A172 (cell line): ENCODE measurements at regions not wholly inside any gene's neighbourhood (a gene's known extent, or its start where the extent isn't known, plus 50 kb on each side); places are given as distances from the start of the nearest gene placed in this dataset.
"Not testable (repeated sequence)": the region's sequence is repeated elsewhere in the genome, so short reads cannot be mapped to it uniquely, and the experiment has no call there.

ENCODE experiments used
- DNase-seq: peaks from one replicate; pipeline ENCODE4 v3.0.0-alpha.2; 2015; ENCODE audit warnings: low spot score

DNA sequence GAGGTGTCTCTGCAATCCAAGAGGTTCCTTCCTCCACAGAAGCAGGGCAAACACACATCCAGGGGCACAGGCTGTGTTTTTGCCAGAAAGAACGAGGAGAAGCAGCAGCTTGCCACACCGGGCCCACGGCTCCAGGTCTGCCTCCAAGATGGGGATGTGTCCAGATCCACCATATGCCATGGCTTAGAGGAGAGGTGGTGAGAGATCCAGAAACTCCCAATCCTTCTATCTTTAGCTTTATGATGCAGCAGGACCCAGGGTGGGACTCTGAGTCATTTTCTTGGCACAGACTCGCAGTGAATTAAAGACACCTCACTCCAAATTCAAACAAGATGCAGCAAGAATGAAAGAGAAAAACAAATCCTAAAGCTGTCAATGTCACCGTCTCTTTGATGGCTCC is 481.4 kb upstream of the TMEM132C start:
- peak; percentile 79 for DNase-seq

DNA sequence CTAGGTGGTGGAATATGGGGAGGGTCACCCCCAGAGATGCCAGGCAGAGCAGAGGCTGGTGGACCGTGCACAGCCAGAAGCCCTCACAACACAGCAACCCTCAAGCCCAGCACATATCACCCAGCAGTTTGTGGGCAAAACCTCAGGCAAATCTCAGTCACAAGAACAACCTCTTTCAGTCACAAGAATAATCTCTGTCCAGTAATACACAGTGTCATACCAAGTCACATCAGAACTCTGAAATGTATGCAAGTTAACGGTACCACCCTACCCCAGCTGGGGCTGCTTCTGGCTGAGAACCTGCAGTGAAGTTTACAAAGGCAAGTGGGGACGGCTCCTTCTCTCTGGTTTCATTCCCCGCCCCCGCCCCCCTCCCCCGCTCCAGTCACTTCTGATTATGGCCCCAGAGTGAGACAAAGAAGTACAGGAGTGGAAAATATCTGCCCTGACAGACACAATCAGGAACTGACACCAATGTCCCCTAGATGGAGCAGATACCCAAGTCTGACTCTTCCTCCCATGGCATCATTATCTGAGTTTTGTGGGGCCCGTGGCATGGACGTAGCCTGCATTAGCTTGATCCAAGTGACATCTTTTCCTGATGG is 480.9 kb upstream of the TMEM132C start:
- no peak for DNase-seq

DNA sequence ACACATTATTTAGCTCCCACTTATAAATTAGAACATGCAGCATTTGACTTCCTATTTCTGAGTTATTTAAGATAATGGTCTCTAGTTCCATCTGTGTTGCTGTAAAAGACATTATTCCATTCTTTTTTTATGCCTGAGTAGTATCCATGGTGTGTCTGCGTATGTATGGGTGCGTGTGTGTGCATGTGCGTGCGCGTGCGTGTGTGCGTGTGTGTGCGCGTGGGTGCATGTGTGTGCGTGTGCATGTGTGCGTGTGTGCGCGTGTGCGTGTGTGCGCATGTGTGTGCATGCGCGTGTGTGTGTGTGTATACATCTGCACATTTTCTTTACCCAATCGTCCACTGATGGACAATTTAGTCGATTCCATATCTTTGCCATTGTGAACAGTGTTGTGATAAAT is 479.4 kb upstream of the TMEM132C start:
- no peak for DNase-seq

GRCh38 chr12:127790376-127790775 is 476.6 kb upstream of the TMEM132C start:
- DNase-seq: no peak

GRCh38 chr12:127791217-127791616 is 475.8 kb upstream of the TMEM132C start:
- no peak for DNase-seq

GRCh38 chr12:127797918-127798317 is 469.1 kb upstream of the TMEM132C start:
- DNase-seq: no peak

GRCh38 chr12:127802271-127802670 is 464.7 kb upstream of the TMEM132C start:
- no peak for DNase-seq

GRCh38 chr12:127803545-127803944 is 463.4 kb upstream of the TMEM132C start:
- no peak for DNase-seq

DNA sequence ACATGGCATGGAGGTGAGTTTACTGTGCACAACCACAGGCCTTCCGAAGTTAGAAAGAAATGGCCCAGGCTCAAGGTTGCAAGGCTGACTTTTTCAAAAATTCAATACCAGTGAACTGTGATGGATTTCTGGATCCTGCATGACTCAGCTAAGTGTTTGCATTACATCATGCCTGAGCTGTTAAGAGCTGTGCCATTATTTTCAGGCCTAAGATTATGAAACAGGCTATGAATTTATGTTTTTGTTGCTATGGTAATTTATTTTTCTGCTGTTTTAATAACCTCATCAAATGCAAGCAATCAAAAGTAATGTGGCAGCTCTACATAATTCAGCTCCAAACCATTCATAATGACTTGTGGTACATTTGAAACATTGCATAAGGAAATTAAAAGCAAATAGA is 457.7 kb upstream of the TMEM132C start:
- DNase-seq: peak; percentile 62

GRCh38 chr12:127810041-127810440 is 456.9 kb upstream of the TMEM132C start:
- peak; percentile 93 for DNase-seq

- DNase-seq: not testable (repeated sequence)
Measured at GRCh38 chr12:127810459-127810858, 456.5 kb upstream of the TMEM132C start.

DNA sequence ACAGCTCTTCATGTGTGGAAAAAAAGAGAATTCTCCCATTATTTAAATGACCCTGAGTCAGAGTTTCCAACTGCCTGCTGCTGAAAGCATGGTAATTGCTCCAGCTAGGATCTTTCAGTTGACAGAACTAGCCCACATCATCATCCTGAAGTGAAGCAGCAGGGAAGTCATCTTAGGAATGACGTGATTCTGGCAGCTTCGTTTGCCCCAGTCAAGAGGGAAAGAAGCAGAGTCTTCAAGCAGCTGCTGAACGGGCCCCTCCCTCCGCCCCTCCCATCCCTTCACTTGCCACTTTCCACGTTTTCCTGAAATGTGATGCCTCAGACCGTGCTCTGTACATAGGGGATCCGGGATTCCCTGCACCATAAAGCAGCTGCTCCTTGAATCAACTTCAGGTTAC is 455.0 kb upstream of the TMEM132C start:
- peak; percentile 63 for DNase-seq

DNA sequence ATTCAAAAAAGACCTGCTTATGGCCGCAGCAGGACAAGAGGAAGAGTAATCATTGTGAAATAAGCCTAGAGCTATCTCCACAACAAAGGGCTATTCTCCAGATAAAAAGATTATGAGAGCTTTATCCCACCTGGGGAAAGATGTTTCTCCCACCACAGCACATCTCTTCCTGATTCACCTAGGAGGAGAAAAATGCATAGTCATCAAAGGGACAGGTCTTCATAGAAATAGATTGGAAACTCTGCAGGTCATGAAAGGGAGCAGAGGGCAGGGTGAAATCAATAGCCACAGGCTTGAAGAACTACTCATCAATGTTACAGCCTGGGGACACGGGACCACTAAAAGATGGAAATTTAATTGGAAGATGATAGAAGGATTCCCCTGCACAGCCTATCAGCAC is 453.8 kb upstream of the TMEM132C start:
- DNase-seq: no peak

DNA sequence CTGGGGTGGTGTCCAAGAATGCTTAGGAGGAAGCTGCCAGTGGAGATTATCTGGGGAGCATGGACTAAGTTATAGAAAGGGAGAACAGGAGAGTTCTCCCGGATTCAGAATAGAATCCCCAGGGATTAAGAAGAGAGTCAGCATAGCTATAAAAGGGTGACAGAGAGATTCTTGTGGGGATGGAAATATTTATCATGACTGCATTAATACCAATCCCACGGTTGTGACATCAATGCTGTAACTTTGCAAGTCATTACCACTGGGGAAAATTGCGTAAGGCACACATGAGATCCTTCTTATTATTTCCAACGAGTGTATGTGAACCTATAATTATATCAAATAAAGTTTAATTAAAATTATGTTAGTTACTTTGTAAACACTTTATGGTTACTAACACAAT is 447.9 kb upstream of the TMEM132C start:
- no peak for DNase-seq

DNA sequence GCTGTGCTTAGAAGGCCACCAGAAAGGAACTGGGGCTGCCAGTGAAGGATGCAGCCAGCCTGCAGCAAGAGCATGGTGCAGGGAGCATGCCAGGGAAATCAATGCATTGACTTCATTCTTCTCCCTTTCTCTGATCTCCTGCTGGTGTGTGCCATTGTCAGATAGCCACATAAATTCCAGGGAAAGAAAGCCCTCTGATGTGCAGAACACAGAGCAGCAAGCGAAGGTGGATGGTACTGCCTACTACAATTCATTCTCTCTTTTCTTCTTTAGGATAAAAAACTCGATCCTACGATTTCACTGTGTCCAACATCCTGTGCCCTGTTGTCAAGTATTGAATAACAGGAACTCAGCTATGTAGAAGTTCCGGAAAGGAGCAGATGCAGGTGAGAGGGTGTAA is 446.7 kb upstream of the TMEM132C start:
- DNase-seq: no peak

- no peak for DNase-seq
Measured at GRCh38 chr12:127820846-127821245, 446.1 kb upstream of the TMEM132C start.

DNA sequence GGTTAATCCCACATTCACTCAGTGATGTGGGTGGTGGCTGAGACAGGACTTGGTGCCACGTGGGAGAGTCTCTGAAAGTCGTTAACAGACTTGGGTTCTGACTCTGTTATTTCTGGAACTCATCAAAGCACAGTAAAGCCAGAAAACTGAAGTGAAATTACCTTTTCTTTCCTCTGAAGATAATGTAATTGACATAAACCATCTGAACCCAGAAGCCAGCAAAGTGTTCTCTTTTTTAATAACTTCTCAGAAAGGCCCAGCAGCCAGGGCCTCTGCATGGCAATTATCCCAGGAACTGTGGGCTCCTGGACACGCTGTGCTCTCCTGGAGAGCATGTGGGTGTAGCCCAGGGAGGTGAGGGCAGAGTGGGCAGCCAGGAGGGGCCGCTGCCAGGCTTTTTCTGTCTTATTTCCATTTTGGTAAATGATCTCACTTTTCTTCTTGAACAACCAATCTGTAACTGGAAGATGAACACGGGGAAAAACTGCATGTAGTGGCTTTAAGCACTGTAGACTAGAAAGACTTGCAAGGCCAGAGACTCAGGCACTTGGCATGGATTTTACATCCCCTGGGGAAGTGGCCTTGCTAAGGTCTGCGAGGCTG is 444.1 kb upstream of the TMEM132C start:
- no peak for DNase-seq

- DNase-seq: no peak
Measured at GRCh38 chr12:127823801-127824200, 443.2 kb upstream of the TMEM132C start.

DNA sequence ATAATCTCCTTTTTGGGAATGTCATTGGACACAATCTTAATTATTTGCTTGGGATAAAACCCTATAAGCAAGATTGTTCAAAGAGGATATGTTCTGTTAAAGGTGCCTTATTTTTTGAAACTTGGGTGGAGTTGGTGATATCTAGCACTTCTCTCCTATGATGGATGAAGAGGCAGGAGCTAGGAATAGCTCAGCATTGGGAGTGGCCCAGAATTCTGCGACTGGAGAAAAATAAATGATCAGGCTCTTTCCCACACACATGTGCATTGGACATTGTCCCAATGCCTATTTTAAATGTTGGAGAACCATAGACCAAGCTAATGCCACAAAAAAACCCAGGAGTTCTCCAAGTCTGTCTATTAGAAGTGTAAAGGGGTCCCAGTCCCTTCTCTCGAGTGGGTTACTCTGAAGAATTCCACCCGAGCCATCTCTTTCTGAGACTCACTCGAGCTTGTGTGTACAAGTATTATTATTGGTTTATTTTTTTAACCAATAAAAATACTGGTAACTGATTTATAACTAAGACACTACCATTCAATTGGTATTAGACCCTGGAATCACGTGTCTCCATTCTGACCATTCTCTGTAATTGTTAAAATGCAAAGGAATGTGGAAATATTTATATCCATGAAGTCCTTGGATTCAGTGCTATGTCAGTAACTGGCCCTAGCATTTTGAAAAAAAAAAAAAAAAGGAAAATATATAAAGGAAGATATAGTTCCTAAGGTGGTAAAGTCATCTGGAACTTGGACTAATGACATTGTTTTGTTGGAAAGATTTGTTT is 437.5 kb upstream of the TMEM132C start:
- DNase-seq: no peak

GRCh38 chr12:127830065-127830460 is 436.9 kb upstream of the TMEM132C start:
- DNase-seq: no peak

DNA sequence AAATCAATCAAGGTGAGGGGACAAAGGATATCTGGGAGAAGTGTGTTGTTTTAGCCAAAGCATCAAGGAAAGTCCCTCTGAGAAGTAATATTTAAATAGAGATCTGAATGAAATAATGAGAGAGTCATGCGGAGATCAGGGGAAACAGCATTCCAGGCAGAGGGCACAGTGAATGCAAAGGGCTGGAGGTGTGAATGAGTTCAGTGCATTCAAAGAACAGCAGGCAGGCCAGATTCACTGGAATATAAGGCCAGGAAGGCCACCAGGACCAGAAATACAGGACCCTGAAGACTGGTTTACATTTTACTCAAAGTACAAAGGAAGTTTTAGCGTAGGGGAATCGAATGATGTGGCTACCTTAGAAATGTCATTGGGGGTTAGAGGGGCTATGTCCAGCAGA is 436.2 kb upstream of the TMEM132C start:
- DNase-seq: no peak

DNA sequence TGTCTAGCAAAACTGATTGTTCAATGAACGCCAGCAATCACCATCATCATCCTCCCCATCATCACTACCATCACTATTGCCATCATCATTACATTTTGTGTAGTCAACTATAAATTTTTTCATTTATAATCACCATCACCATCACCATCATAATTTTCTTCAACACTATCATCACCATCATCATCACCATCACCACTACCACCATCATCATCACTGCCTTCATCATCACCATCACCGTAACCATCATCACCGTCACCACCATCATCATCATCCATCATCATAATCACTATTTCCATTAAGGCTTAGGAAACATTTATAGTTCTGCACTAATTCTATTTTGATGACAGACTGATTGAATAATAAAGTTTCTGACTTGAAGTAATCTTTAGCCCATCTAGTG is 434.8 kb upstream of the TMEM132C start:
- no peak for DNase-seq

GRCh38 chr12:127836802-127837201 is 430.2 kb upstream of the TMEM132C start:
- DNase-seq: not testable (repeated sequence)
